A673 (cell line): ENCODE measurements at regions not wholly inside any gene's neighbourhood (a gene's known extent, or its start where the extent isn't known, plus 50 kb on each side); places are given as distances from the start of the nearest gene placed in this dataset.

Experiments used
- BruUV-seq: library from RNA; stranded (reverse); fragments of 400-500 nt; replicated peaks from 2 replicates; lab custom pipeline; 2021; lab: Mats Ljungman, UMichigan
- CTCF ChIA-PET: fragments of 300-600 bp; sonication (Branson Sonifier 250); formaldehyde crosslinking; loops from one replicate; lab custom pipeline; 2022; ENCODE audit warnings: antibody characterized with exemption; lab: Charles Lee
- POLR2A ChIA-PET: fragments of 300-600 bp; sonication (Branson Sonifier 250); formaldehyde crosslinking; loops from one replicate; lab custom pipeline; 2022; ENCODE audit warnings: antibody characterized with exemption; ENCODE audit not compliant: low non-redundant PET; lab: Charles Lee
- DNase-seq: peaks from one replicate; pipeline ENCODE4 v3.0.0-alpha.2; 2015; ENCODE audit warnings: low spot score
- H3K27ac ChIP-seq: fragments of 200-600 bp; sonication (generic); 2 replicates; pipeline ENCODE4 v1.5.1; 2016; ENCODE audit warnings: mixed run types, low read depth, mild to moderate bottlenecking, mixed read lengths, antibody characterized with exemption, low read length; ENCODE audit not compliant: poor library complexity, severe bottlenecking
- H3K27me3 ChIP-seq: fragments of 200-600 bp; sonication (generic); replicated peaks from 2 replicates; pipeline ENCODE4 v1.6.1; 2017; ENCODE audit warnings: mixed run types, low read depth, mild to moderate bottlenecking, mixed read lengths, antibody characterized with exemption, low read length; ENCODE audit not compliant: insufficient read depth, poor library complexity
- H3K36me3 ChIP-seq: fragments of 200-600 bp; sonication (generic); 2 replicates; pipeline ENCODE4 v1.6.1; 2016; ENCODE audit warnings: mixed run types, mild to moderate bottlenecking, mixed read lengths, antibody characterized with exemption, low read length; ENCODE audit not compliant: insufficient read depth, poor library complexity, severe bottlenecking
- H3K4me1 ChIP-seq: fragments of 200-600 bp; sonication (generic); 2 replicates; pipeline ENCODE4 v1.6.1; 2017; ENCODE audit warnings: mixed run types, mild to moderate bottlenecking, mixed read lengths, antibody characterized with exemption, low read length; ENCODE audit not compliant: insufficient read depth, poor library complexity, severe bottlenecking
- H3K4me3 ChIP-seq: fragments of 200-600 bp; sonication (generic); 2 replicates; pipeline ENCODE4 v1.5.1; 2016; ENCODE audit warnings: low read depth, mixed run types, mild to moderate bottlenecking, mixed read lengths, low read length; ENCODE audit not compliant: poor library complexity, severe bottlenecking
- H3K9me3 ChIP-seq: fragments of 200-600 bp; sonication (generic); 2 replicates; pipeline ENCODE4 v1.6.1; 2016; ENCODE audit warnings: mixed run types, low read depth, mild to moderate bottlenecking, mixed read lengths, antibody characterized with exemption, low read length; ENCODE audit not compliant: poor library complexity, severe bottlenecking
- EZH2 ChIP-seq: fragments of 200-600 bp; sonication (generic); IDR thresholded peaks from 2 replicates; pipeline ENCODE4 v1.6.1; 2017; ENCODE audit warnings: borderline replicate concordance, low read depth, mild to moderate bottlenecking, mixed read lengths, antibody characterized with exemption, low read length; ENCODE audit not compliant: poor library complexity, severe bottlenecking
- intact Hi-C: fragments of 100-400 bp; cut with micrococcal nuclease; formaldehyde crosslinking; loops from one replicate; pipeline ENCODE4 v1.10.0; 2022; ENCODE audit not compliant: unreplicated experiment
- TF ChIP-seq, protein P1 (sequence below): fragments of 300-800, 200-600 bp; sonication (generic); conservative IDR thresholded peaks from 2 replicates; pipeline ENCODE4 v1.5.1; 2017; ENCODE audit warnings: low read depth, mild to moderate bottlenecking, antibody characterized with exemption, low read length, moderate library complexity, mixed read lengths

DNA sequence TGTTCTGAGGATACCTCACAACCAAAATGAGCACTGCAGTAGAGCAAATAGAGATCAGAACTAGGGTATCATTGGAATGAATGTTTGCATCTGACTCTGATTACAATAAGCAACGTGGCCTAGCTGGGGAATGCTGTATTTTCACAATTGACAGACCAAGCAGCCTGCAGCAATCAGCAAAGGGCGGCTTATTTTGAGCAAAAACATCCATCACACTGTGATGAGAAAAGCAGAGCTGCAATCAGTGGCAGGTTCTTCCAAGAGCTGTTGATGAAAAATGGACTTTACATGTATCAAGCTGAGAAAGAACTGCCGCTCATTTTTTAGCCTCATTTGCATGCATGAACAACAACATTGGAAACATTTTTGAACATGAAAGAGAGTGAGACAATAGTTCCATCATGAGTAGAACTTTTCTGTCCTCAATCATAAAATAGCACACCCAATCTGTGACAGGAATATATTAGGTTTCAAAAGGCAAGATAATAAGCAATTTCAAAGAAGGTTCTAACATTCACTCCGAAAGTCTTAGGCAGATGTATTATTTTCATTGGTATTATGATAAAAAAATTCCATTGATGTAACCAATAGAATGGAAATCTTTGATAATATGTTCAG lies 249.7 kb upstream of the FBXO33 start:
- H3K36me3 ChIP-seq, result no peaks in the 10 kb centered on the region
- H3K27me3 ChIP-seq, result no peaks in the 10 kb centered on the region
- no peak for DNase-seq
- TF ChIP-seq EZH2, result no peak
- TF ChIP-seq, protein P1, sequence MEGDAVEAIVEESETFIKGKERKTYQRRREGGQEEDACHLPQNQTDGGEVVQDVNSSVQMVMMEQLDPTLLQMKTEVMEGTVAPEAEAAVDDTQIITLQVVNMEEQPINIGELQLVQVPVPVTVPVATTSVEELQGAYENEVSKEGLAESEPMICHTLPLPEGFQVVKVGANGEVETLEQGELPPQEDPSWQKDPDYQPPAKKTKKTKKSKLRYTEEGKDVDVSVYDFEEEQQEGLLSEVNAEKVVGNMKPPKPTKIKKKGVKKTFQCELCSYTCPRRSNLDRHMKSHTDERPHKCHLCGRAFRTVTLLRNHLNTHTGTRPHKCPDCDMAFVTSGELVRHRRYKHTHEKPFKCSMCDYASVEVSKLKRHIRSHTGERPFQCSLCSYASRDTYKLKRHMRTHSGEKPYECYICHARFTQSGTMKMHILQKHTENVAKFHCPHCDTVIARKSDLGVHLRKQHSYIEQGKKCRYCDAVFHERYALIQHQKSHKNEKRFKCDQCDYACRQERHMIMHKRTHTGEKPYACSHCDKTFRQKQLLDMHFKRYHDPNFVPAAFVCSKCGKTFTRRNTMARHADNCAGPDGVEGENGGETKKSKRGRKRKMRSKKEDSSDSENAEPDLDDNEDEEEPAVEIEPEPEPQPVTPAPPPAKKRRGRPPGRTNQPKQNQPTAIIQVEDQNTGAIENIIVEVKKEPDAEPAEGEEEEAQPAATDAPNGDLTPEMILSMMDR, result no peak
- H3K27ac ChIP-seq, result no peak overlapping the region
- H3K9me3 ChIP-seq, result no peaks in the 10 kb centered on the region
- no peak overlapping the region for H3K4me3 ChIP-seq
- no TSS peak for BruUV-seq
- H3K4me1 ChIP-seq, result no peaks in the 10 kb centered on the region
- ChIA-PET CTCF (no interaction called here), POLR2A (no interaction called here)
- intact Hi-C loops, result no loop called here

GRCh38 chr14:39680777-39681176 lies 248.5 kb upstream of the FBXO33 start:
- intact Hi-C loops, result no loop called here
- Histone ChIP-seq H3K27me3 (no peaks in the 10 kb centered on the region), H3K9me3 (no peaks in the 10 kb centered on the region), H3K36me3 (no peaks in the 10 kb centered on the region), H3K4me3 (no peak overlapping the region), H3K27ac (no peak overlapping the region), H3K4me1 (no peaks in the 10 kb centered on the region)
- DNase-seq, result no peak
- no peak for TF ChIP-seq EZH2
- TF ChIP-seq, protein P1, result no peak
- ChIA-PET POLR2A (no interaction called here), CTCF (no interaction called here)
- BruUV-seq, result no TSS peak

- POLR2A ChIA-PET, result no interaction called here
- Histone ChIP-seq H3K4me3 (no peak overlapping the region), H3K27me3 (no peaks in the 10 kb centered on the region), H3K4me1 (peaks cover 12% of the 10 kb centered on the region), H3K36me3 (no peaks in the 10 kb centered on the region), H3K27ac (no peak overlapping the region), H3K9me3 (no peaks in the 10 kb centered on the region)
- no peak for DNase-seq
- CTCF ChIA-PET, result no interaction called here
- TF ChIP-seq EZH2, result no peak
- TF ChIP-seq, protein P1, result no peak
- intact Hi-C loops, result no loop called here
- BruUV-seq, result no TSS peak
Measured at GRCh38 chr14:39673734-39674133, 241.5 kb upstream of the FBXO33 start.
